Ammon's horn (tissue), 1 donor: ENCODE measurements at regions not wholly inside any gene's neighbourhood (a gene's known extent, or its start where the extent isn't known, plus 50 kb on each side); places are given as distances from the start of the nearest gene placed in this dataset.
A peak's percentile ranks its signal among the peaks of the same experiment; 100 is the strongest.

Experiments used
- DNase-seq: peaks from one replicate; pipeline ENCODE4 v3.0.0-alpha.2; 2016; ENCODE audit warnings: low spot score

GRCh38 chr2:4844881-4845280 is 847.3 kb upstream of the SOX11 start:
- no peak for DNase-seq

GRCh38 chr2:4862031-4862430 is 830.2 kb upstream of the SOX11 start:
- DNase-seq, result no peak

GRCh38 chr2:4866198-4866597 is 826.0 kb upstream of the SOX11 start:
- no peak for DNase-seq

- DNase-seq, result no peak
Measured at GRCh38 chr2:4868466-4868865, 823.7 kb upstream of the SOX11 start.

- DNase-seq, result no peak
Measured at GRCh38 chr2:4869154-4869553, 823.0 kb upstream of the SOX11 start.

- DNase-seq, result no peak
Measured at GRCh38 chr2:4873364-4873763, 818.8 kb upstream of the SOX11 start.

- DNase-seq, result no peak
Measured at GRCh38 chr2:4873876-4874593, 818.1 kb upstream of the SOX11 start.

- DNase-seq, result no peak
Measured at GRCh38 chr2:4882421-4882820, 809.8 kb upstream of the SOX11 start.

GRCh38 chr2:4882941-4883340 is 809.2 kb upstream of the SOX11 start:
- DNase-seq, result no peak

- no peak for DNase-seq
Measured at GRCh38 chr2:4883375-4883774, 808.8 kb upstream of the SOX11 start.

- no peak for DNase-seq
Measured at GRCh38 chr2:4884117-4884571, 808.0 kb upstream of the SOX11 start.

- no peak for DNase-seq
Measured at GRCh38 chr2:4891394-4891793, 800.8 kb upstream of the SOX11 start.

GRCh38 chr2:4895371-4895770 is 796.8 kb upstream of the SOX11 start:
- no peak for DNase-seq

- DNase-seq, result no peak
Measured at GRCh38 chr2:4898706-4899105, 793.5 kb upstream of the SOX11 start.

GRCh38 chr2:4900242-4900641 is 791.9 kb upstream of the SOX11 start:
- DNase-seq, result no peak

GRCh38 chr2:4900861-4901770 is 791.1 kb upstream of the SOX11 start:
- DNase-seq, result no peak

- DNase-seq, result peak; percentile 48
Measured at GRCh38 chr2:4903656-4904348, 788.4 kb upstream of the SOX11 start.

- DNase-seq, result no peak
Measured at GRCh38 chr2:4908461-4908860, 783.7 kb upstream of the SOX11 start.

GRCh38 chr2:4909346-4910009 is 782.7 kb upstream of the SOX11 start:
- no peak for DNase-seq

GRCh38 chr2:4914036-4914435 is 778.1 kb upstream of the SOX11 start:
- DNase-seq, result no peak

- no peak for DNase-seq
Measured at GRCh38 chr2:4914551-4914950, 777.6 kb upstream of the SOX11 start.

- no peak for DNase-seq
Measured at GRCh38 chr2:4915357-4915756, 776.8 kb upstream of the SOX11 start.
